Hepatocyte (in vitro differentiated cells): ENCODE measurements at regions not wholly inside any gene's neighbourhood (a gene's known extent, or its start where the extent isn't known, plus 50 kb on each side); places are given as distances from the start of the nearest gene placed in this dataset.

Experiments used
- CTCF ChIP-seq: fragments of 200-600 bp; sonication (generic); IDR thresholded peaks from 2 replicates; pipeline ENCODE4 v1.5.1; 2016; ENCODE audit warnings: antibody characterized with exemption, mild to moderate bottlenecking; ENCODE audit not compliant: poor library complexity
- EZH2 ChIP-seq: fragments of 200-600 bp; sonication (generic); IDR thresholded peaks from 2 replicates; pipeline ENCODE4 v1.6.1; 2016; ENCODE audit warnings: antibody characterized with exemption, mild to moderate bottlenecking, borderline replicate concordance
- EZH2phosphoT487 ChIP-seq: fragments of 200-600 bp; sonication (generic); IDR thresholded peaks from one replicate; pipeline ENCODE4 v1.6.1; 2018; ENCODE audit warnings: antibody characterized with exemption, mild to moderate bottlenecking, low read depth, moderate library complexity; ENCODE audit not compliant: unreplicated experiment, severe bottlenecking

- TF ChIP-seq CTCF (no peak), EZH2phosphoT487 (no peak), EZH2 (no peak)
Measured at GRCh38 chr22:48938741-48939140, 888.9 kb downstream of the BRD1 start.
